ENCODE measurements at regions not wholly inside any gene's neighbourhood (a gene's known extent, or its start where the extent isn't known, plus 50 kb on each side); places are given as distances from the start of the nearest gene placed in this dataset.

DNA sequence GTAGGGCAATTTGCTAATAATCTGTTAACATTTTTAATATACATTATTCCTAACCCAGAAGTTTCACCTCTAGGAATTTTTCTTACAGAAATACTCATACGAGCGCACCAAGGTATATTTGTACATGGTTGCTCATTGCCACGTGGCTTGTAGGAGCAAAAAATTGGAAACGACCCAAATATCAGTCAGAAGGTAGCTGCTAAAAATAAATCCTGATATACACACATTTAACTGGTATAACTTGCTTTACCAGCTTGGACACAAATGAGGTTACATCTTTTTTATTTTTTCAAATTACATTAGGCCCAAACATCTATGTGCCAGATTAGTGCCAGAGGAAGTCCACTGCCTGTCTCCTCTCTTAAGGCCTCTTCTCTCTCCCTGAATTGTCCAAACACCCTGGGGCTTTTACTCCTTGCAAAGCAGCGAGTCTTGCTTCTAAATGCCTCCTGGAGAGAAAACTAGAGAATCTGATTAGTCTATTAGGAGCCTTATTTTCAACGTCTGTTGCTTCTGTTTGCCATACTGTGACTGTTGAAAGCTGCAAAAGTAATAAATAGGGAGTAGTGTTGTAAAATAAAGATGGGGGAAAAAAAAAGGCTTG is 92.0 kb upstream of the SSBP2 start:
- no peaks in the 10 kb centered on the region for H3K27me3 ChIP-seq (replicated peaks; ENCODE audit: insufficient read depth)
- no peak overlapping the region for H3K4me3 ChIP-seq
- TF ChIP-seq, protein P1, sequence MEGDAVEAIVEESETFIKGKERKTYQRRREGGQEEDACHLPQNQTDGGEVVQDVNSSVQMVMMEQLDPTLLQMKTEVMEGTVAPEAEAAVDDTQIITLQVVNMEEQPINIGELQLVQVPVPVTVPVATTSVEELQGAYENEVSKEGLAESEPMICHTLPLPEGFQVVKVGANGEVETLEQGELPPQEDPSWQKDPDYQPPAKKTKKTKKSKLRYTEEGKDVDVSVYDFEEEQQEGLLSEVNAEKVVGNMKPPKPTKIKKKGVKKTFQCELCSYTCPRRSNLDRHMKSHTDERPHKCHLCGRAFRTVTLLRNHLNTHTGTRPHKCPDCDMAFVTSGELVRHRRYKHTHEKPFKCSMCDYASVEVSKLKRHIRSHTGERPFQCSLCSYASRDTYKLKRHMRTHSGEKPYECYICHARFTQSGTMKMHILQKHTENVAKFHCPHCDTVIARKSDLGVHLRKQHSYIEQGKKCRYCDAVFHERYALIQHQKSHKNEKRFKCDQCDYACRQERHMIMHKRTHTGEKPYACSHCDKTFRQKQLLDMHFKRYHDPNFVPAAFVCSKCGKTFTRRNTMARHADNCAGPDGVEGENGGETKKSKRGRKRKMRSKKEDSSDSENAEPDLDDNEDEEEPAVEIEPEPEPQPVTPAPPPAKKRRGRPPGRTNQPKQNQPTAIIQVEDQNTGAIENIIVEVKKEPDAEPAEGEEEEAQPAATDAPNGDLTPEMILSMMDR (IDR thresholded peaks at IDR 0.05) = no peak
- ATAC-seq (ENCODE audit: insufficient number of reproducible peaks, low FRiP score, low read depth) (no peak), DNase-seq (ENCODE audit: low spot score) (no peak)
- H3K27ac ChIP-seq = no peak overlapping the region
- H3K4me1 ChIP-seq (ENCODE audit: control insufficient read depth in 1 of 2, low read depth in 2 of 2) = no peaks in the 10 kb centered on the region
- no peaks in the 10 kb centered on the region for H3K36me3 ChIP-seq
- H3K9me3 ChIP-seq = no peaks in the 10 kb centered on the region

DNA sequence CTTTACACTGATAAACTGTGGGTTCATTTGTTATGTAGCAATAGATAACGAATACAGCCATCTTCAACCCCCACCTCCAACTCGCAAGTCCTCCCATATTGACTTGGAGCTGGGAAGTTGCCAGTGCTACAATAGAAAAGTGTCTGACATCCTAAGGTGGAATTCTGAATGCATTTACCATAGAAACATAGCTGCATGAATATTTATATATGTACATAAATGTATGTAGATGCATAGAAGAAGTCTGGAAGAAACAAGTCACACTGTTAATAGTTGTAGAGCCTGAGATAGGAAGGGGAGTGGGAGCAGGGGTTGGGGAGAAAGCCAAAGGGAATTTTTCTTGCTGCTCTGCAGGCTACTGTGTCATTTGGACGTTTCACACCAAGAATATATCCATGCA is 88.1 kb upstream of the SSBP2 start:
- TF ChIP-seq, protein P1 (IDR thresholded peaks at IDR 0.05) = no peak
- DNase-seq (ENCODE audit: low spot score) (no peak), ATAC-seq (ENCODE audit: insufficient number of reproducible peaks, low FRiP score, low read depth) (no peak)
- H3K27ac ChIP-seq = no peak overlapping the region
- no peaks in the 10 kb centered on the region for H3K36me3 ChIP-seq
- H3K27me3 ChIP-seq (replicated peaks; ENCODE audit: insufficient read depth) = no peaks in the 10 kb centered on the region
- H3K4me3 ChIP-seq = no peak overlapping the region
- H3K4me1 ChIP-seq (ENCODE audit: control insufficient read depth in 1 of 2, low read depth in 2 of 2) = no peaks in the 10 kb centered on the region
- H3K9me3 ChIP-seq = no peaks in the 10 kb centered on the region

DNA sequence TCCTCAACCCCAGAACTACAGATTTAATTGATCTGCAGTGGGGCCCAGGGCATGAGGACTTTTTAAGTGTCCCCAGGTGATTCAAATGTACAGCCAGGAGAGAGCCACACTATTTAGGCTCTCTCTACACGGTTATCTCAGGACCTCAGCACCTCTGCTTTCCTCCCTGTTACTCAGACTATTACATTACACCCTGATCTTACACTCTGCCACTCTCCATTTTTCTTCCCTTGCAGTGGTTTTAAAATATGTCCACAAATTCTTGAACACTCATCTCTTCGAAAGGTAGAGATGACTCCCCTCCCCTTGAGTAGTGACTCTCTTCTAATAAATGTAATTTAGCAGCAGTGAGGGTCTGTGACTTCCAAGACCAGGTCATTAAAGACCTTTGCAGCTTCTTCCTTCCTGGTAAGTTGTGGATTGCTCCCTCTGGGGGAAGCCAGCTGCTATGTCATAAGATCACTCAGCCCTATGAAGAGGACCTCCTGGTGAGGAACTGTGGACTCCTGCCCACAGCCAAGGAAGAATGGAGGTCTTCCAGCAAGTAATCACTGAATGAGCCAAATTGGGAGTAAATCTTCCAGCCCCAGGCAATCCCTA is 87.5 kb upstream of the SSBP2 start:
- ATAC-seq (ENCODE audit: insufficient number of reproducible peaks, low FRiP score, low read depth) = peak; percentile 25
- H3K27me3 ChIP-seq (replicated peaks; ENCODE audit: insufficient read depth) = no peaks in the 10 kb centered on the region
- H3K9me3 ChIP-seq = no peaks in the 10 kb centered on the region
- DNase-seq (ENCODE audit: low spot score) = no peak
- no peak overlapping the region for H3K27ac ChIP-seq
- H3K4me1 ChIP-seq (ENCODE audit: control insufficient read depth in 1 of 2, low read depth in 2 of 2) = no peaks in the 10 kb centered on the region
- H3K36me3 ChIP-seq = no peaks in the 10 kb centered on the region
- H3K4me3 ChIP-seq = no peak overlapping the region
- TF ChIP-seq, protein P1 (IDR thresholded peaks at IDR 0.05) = peak; percentile 32

DNA sequence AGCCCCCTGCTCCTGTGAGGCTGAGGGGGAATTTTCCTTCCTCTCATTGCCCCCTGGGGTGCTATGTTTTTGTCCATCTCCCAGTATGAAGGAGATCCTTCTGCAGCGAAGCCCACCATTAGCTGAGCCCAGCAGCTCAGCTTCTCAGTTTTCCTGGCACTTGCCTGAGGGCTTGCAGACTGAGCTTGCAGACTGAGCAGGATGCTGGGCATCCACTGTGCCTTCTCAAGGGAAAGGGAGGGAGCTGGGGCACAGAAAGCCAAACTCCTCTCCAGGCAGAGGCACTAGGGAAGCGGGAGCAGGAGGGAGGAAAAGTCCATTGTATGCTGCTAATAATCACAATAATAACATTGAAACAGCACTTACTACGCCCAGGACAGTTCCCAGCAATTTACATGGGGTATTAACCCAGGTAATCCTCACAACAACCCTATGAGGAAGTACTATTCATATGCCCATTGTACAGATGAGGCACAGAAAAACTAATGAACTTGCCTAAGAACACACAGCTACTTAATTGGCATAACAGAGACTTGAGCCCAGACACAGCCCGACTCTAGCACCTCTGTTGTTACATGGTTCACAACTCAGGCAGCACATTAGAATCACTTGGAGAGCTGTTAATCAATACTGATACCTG is 86.9 kb upstream of the SSBP2 start:
- Histone ChIP-seq H3K27me3 (replicated peaks; ENCODE audit: insufficient read depth) (no peaks in the 10 kb centered on the region), H3K4me1 (ENCODE audit: control insufficient read depth in 1 of 2, low read depth in 2 of 2) (no peaks in the 10 kb centered on the region), H3K27ac (no peak overlapping the region), H3K36me3 (no peaks in the 10 kb centered on the region), H3K9me3 (no peaks in the 10 kb centered on the region), H3K4me3 (no peak overlapping the region)
- no peak for DNase-seq (ENCODE audit: low spot score)
- no peak for ATAC-seq (ENCODE audit: insufficient number of reproducible peaks, low FRiP score, low read depth)
- TF ChIP-seq, protein P1 (IDR thresholded peaks at IDR 0.05) = no peak

DNA sequence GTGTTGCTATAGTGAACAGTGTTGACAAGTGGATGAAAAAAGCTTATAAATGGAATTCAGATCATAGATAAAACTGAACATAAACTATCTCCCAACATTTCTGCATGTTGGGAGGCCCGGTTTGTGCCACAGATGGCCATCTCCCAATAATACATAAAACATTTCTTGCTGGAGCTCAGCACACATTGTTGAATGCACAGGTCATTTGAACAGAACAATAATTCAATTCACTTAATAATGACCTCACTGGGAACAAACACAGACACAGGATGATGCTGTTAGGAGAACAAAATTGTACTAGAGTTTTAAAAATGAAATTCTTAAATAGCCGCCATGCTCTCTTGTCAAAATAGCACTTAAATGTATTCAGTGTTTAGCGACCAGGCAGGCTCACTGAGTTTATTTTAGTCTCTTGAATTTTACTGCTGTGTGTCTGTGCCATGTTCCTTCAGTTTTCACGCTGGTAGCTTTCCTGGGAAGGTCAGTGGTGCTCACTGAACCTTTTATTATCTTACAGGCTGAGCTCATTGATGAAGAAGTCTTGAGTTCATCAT is 85.0 kb upstream of the SSBP2 start:
- no peaks in the 10 kb centered on the region for H3K4me1 ChIP-seq (ENCODE audit: control insufficient read depth in 1 of 2, low read depth in 2 of 2)
- TF ChIP-seq, protein P1 (IDR thresholded peaks at IDR 0.05) = no peak
- H3K9me3 ChIP-seq = no peaks in the 10 kb centered on the region
- no peaks in the 10 kb centered on the region for H3K36me3 ChIP-seq
- no peak overlapping the region for H3K4me3 ChIP-seq
- DNase-seq (ENCODE audit: low spot score) = no peak
- ATAC-seq (ENCODE audit: insufficient number of reproducible peaks, low FRiP score, low read depth) = no peak
- H3K27me3 ChIP-seq (replicated peaks; ENCODE audit: insufficient read depth) = no peaks in the 10 kb centered on the region
- no peak overlapping the region for H3K27ac ChIP-seq
